Bronchial epithelial cell (primary cell): ENCODE measurements at regions not wholly inside any gene's neighbourhood (a gene's known extent, or its start where the extent isn't known, plus 50 kb on each side); places are given as distances from the start of the nearest gene placed in this dataset.

ENCODE experiments used
- DNase-seq: peaks from one replicate; pipeline ENCODE4 v3.0.0-alpha.2; 2010; ENCODE audit warnings: low read depth
- FAIRE-seq: peaks from 2 replicates; lab custom pipeline; 2011; peaks lifted over from hg19 to GRCh38; lab: Jason Lieb, UNC
- H3K27me3 ChIP-seq: 2 replicates; pipeline ENCODE4 v1.5.1; 2011; ENCODE audit warnings: low read length; ENCODE audit not compliant: control insufficient read depth, insufficient read depth
- H3K36me3 ChIP-seq: 2 replicates; pipeline ENCODE4 v1.5.1; 2011; ENCODE audit warnings: low read length; ENCODE audit not compliant: control insufficient read depth, insufficient read depth
- H3K4me3 ChIP-seq: 2 replicates; pipeline ENCODE4 v1.5.1; 2011; ENCODE audit warnings: mild to moderate bottlenecking, low read depth, low read length, control low read depth
- TF ChIP-seq, protein P1 (sequence below): IDR thresholded peaks from 2 replicates; pipeline ENCODE4 v1.5.1; 2011; ENCODE audit warnings: mild to moderate bottlenecking, moderate library complexity, low read length, control low read depth, inconsistent platforms; ENCODE audit not compliant: insufficient read depth, severe bottlenecking

DNA sequence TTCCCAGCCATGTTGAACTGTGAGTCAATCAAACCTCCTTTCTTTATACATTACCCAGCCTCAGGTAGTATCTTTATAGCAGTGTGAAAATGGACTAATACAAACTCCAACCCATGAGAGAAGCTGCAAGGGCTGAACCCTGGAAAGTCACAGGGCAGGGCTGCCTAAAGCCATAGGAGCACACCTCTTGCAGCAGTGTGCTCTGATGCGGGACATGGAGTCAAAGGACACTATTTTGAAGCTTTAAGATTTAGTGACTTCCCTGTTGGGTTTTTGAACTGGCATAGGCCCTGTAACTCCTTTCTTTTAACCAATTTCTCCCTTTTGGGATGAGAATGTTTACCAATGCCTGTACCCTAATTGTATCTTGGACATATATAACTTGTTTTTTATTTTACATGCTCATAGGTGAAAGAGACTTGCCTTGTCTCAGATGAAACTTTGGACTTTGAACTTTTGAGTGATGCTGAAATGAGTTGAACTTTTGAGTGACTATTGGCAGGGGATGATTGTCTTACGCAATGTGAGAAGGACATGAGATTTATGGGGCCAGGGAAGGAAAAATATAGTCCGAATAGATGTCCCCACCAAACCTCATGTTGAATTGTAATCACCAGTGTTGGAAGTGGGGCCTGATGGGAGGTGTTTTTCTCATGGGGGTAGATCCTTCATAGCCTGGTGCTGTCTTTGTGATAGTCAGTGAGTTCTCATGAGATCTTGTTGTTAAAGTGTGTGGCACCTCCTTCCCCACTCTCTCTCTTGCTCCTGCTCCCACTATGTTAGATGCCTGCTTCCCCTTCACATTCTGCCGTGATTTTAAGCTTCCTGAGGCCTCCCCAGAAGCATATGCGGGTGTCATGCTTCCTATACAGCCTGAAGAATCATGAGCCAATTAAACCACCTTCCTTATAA is 159.5 kb upstream of the SPEF2 start:
- H3K27me3 ChIP-seq = no peaks in the 10 kb centered on the region
- no peaks in the 10 kb centered on the region for H3K36me3 ChIP-seq
- DNase-seq (no peak), FAIRE-seq (no peak)
- TF ChIP-seq, protein P1, sequence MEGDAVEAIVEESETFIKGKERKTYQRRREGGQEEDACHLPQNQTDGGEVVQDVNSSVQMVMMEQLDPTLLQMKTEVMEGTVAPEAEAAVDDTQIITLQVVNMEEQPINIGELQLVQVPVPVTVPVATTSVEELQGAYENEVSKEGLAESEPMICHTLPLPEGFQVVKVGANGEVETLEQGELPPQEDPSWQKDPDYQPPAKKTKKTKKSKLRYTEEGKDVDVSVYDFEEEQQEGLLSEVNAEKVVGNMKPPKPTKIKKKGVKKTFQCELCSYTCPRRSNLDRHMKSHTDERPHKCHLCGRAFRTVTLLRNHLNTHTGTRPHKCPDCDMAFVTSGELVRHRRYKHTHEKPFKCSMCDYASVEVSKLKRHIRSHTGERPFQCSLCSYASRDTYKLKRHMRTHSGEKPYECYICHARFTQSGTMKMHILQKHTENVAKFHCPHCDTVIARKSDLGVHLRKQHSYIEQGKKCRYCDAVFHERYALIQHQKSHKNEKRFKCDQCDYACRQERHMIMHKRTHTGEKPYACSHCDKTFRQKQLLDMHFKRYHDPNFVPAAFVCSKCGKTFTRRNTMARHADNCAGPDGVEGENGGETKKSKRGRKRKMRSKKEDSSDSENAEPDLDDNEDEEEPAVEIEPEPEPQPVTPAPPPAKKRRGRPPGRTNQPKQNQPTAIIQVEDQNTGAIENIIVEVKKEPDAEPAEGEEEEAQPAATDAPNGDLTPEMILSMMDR = no peak
- no peak overlapping the region for H3K4me3 ChIP-seq

DNA sequence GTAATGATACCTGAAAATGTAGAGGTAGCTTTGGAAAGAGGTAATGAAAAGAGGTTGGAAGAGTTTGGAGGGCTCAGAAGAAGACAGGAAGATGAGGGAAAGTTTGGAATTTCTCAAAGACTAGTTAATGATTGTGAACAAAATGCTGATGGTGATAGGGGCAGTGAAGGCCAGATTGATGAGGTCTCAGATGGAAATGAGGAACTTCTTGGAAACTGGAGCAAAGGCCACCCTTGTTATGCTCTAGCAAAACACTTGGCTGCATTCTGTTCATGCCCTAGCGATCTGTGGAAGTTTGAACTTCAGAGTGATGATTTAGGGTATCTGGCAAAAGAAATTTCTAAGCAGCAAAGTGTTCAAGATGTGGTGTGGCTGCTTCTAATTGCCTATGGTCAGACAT is 161.2 kb upstream of the SPEF2 start:
- no peak for FAIRE-seq
- H3K4me3 ChIP-seq = no peak overlapping the region
- no peaks in the 10 kb centered on the region for H3K27me3 ChIP-seq
- TF ChIP-seq, protein P1 = no peak
- H3K36me3 ChIP-seq = no peaks in the 10 kb centered on the region
- no peak for DNase-seq

DNA sequence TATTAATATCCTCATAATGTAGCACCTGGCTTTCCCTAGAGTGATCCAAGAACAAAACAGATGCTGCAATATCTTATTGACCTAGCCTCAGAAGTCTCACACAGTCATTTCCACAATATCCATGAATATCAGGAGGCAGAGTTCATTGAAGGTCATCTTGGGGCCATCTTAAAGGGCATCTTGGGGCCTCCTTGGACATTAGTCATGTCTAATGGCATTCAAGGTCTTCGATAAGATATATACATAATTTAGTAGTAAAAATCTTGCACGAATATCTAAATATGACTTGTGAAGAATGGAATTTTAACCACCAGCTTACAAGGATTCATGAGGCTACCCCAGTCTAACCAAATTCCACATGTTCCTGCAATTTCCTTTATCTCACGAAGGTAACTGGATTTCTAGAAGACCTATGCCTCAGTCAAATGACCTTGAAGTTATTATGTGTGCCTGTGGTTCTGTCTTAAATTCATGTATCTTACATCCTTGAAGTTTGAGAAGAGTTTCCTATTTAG is 163.6 kb upstream of the SPEF2 start:
- DNase-seq (no peak), FAIRE-seq (no peak)
- TF ChIP-seq, protein P1 = no peak
- H3K4me3 ChIP-seq = no peak overlapping the region
- no peaks in the 10 kb centered on the region for H3K27me3 ChIP-seq
- H3K36me3 ChIP-seq = no peaks in the 10 kb centered on the region

DNA sequence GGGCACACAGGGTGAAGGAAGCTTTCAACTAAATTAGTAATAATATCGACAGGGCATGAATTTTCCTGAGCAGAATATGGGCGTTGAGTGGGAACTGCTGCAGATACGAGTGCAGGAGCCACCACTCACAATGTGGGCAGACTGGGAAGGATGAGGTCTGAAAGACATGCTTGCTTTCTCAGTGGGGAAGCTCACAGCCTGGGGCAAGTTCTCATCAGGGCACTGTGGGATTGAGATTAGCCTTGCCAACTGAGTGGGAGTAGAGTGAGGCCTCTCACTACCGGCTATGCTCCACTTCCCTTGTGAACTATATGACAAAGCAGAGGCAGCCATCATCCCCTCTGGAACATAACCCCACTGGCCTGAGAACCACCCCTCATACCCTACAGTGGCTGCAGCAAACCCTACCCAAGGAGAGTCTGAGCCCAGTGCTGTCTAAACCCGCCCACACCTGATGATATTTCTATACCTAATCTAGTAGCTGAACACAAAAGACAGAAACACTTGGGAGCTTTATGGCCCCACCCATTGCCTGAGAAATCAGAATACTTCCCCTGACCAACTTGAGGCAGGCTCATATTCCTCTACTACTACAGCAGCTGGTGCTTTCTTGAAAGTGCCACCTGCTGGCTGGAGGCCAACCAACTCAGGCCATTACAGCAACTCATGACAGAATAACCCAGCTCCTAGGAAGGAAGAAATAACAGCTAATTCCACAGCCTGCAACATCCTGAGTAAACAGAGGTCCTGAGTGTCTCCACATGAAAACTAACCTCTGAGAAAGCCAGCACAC is 173.7 kb upstream of the SPEF2 start:
- no peak for DNase-seq
- Histone ChIP-seq H3K27me3 (no peaks in the 10 kb centered on the region), H3K4me3 (no peak overlapping the region), H3K36me3 (no peaks in the 10 kb centered on the region)
- FAIRE-seq = peak; percentile 47
- TF ChIP-seq, protein P1 = no peak

DNA sequence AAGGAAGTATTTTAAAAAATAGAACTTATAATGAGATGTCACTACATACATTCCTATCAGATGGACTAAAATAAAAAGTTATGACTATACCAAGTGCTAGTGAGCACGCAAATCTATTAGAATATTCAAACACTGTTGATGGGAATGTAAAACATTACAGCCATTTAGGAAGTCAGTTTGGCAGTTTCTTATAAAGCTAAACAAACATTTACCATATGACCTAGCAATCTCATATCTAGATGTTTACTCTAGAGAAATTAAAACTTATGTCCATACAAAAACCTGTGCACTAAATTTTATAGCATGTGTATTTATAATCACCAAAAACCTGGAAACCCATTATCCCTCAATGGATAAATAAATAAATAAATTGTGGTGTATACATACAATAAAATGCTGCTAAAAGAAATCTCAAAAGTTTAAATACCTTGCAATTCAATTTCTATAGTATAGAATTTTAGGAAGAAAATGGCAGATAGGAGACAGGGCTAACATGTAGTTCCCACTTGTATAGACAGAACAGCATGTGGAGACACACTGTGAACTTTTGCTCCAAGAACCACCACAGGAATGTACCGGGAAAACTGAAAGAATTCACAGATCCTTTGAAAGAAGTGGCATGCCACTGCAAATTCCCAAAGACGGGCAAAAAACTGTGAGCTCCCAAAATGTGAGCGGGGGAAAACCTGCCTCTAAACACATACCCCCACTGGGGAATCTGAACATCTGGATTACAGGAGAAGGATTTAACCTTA is 174.6 kb upstream of the SPEF2 start:
- no peaks in the 10 kb centered on the region for H3K27me3 ChIP-seq
- FAIRE-seq = no peak
- TF ChIP-seq, protein P1 = no peak

More for the DNA sequence above, 174.6 kb upstream of the SPEF2 start:
- no peak for DNase-seq
- no peak overlapping the region for H3K4me3 ChIP-seq
- H3K36me3 ChIP-seq = no peaks in the 10 kb centered on the region
